H54 (cell line): ENCODE measurements at regions not wholly inside any gene's neighbourhood (a gene's known extent, or its start where the extent isn't known, plus 50 kb on each side); places are given as distances from the start of the nearest gene placed in this dataset.

Experiments used
- DNase-seq: peaks from one replicate; pipeline ENCODE4 v3.0.0; 2011; ENCODE audit warnings: low spot score, mixed read lengths; ENCODE audit not compliant: insufficient read length
- FAIRE-seq: peaks from 3 replicates; lab custom pipeline; 2011; peaks lifted over from hg19 to GRCh38; lab: Jason Lieb, UNC
- POLR2A ChIP-seq: IDR thresholded peaks from 2 replicates; pipeline ENCODE4 v1.6.1; 2011; ENCODE audit warnings: low read depth, mild to moderate bottlenecking, low read length

DNA sequence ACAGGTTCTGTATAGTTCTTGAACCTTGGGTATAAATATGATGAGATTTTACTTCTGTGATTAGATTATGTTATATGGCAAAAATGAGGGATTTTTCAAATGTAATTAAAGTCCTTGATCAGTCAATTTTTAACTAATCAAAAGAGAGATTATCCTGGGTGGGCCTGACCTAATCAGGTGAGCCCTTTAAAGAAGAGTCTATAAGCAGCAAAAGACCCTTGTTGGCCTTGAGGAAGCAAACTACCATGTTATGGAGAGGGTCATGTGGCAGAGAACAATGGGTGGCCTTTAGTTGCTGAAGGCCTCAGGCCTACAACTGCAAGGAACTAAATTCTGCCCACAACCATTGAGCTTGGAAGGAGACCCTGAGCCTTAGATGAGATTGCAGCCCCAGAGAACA is 102.5 kb upstream of the RIPOR2 start:
- TF ChIP-seq POLR2A = no peak
- no peak for DNase-seq
- no peak for FAIRE-seq

DNA sequence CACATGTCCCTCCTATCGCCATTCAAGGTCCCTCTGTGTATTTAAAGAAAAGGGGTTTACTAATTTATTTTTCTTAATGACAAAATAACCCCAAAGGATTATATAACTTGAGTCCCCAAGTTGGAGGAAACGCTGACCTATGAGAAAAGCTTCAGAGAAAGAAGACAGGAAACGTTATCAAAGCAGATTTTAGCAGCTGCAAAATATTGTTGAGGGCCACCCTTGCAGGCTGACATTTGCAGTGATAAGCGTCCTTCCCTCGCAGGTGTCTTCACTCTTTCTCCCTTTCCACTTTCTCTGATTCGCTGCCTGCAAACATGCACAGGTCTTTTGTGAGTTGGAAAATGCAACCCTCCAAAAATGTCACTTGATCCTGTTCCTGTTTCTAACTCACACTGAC is 103.2 kb upstream of the RIPOR2 start:
- no peak for TF ChIP-seq POLR2A
- FAIRE-seq (no peak), DNase-seq (no peak)

DNA sequence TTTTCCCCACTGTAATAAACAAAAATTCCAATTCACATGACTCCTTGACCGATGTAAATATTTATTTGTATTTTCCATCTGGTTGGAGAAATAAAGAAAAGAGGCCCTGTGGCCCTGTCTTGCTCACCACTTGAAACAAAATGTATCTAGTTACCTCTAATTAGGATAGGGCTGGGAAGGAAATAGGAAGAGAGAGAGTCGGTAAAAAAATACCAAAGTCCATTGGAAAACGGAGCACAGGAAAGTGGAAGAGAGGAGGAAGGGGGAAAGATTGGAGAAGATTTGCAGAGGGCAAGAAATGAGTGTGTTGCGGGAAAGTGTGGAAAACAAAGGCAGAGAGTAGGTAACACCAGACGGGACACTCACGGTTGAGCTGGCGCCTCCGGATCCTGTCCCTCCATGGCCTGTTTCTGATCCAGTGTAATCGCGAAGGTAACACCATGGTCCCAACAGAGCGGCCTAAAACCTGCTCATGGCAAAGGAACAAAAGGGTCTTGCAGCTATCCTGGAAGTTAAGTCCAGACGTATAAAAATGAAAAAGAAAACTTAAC is 105.8 kb upstream of the RIPOR2 start:
- DNase-seq (no peak), FAIRE-seq (no peak)
- TF ChIP-seq POLR2A = no peak

DNA sequence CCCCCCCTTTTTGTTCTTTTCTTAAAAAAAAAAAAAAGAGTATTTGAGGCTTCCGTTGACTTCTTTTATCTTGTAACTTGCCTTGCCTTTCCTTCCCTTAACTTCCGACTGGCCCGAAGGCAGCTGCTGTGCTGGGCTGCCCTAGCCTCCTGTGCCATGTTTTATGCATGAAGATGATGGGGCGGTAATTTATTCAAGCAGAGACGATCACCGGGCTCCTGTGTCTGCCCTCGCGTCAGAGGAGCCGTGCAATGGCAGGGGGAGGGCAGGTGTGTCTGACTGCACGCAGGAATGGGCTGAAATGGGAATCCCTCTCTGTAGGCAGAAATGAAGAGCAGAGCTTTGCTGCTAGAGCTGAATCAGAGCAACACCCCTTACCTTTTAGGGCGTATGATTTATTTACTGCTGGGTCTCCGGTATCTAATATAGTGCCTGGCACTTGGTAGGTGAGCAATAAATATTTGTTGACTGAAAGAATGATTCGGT is 106.3 kb upstream of the RIPOR2 start:
- FAIRE-seq = no peak
- no peak for TF ChIP-seq POLR2A
- DNase-seq = no peak

DNA sequence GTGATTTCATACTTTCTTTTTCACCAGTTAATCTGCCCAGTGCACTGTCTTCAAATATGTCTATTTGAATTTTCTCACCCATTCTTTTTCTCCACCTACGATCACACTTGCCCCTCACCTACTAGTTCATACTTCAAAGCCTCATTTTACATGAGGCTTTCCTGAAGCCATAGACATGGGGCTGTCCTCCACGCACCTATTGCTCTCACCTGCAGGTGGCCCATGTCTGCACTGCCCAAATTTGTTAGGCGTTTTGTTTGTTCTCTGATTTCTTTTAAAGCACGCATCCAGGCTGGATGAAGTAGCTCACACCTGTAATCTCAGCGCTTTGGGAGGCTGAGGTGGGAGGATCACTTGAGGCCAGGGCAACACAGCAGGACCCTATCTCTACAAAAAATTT is 106.8 kb upstream of the RIPOR2 start:
- DNase-seq (no peak), FAIRE-seq (no peak)

DNA sequence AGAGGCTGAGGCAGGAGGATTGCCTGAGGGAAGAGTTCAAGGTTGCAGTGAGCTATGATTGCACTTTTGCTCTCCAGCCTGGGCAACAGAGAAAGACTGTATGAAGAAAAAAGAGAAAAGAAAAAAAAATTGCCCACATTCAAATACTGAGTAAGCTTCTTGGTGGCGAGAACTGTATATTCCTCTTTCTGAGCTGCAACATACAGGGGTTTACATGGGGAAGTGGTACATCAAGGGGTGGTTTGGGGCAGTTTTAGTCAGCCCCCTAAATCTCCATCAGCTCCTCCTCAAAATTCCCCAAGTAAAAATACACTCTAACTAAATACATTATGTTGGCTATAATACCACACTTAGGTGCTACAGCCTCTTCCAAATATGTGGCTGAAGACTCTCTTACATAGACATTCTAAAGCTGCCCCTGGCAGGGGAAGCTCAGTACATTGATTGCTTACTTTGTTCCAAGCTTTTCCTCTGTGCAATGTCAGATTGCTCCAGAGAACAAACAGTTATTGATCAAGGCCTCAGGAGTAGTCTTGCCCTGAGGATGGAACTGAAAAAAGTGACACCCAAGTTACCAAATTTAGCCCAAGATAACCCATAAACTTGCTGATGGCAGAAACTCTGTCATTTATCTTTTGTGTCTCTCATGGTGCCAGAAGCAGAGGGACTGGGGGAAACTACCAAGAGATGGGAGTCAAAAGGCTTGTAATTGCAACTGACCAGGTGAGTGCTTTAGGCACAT is 107.4 kb upstream of the RIPOR2 start:
- FAIRE-seq (no peak), DNase-seq (no peak)
- TF ChIP-seq POLR2A = no peak

More for the DNA sequence above, 106.8 kb upstream of the RIPOR2 start:
- no peak for TF ChIP-seq POLR2A

- no peak for TF ChIP-seq POLR2A
- FAIRE-seq = no peak
- no peak for DNase-seq
Observed at GRCh38 chr6:25043892-25044291, 108.1 kb upstream of the RIPOR2 start.

- TF ChIP-seq POLR2A = no peak
- DNase-seq = no peak
- FAIRE-seq = no peak
Observed at GRCh38 chr6:25046942-25047341, 111.2 kb upstream of the RIPOR2 start.

GRCh38 chr6:25050356-25050755 is 114.6 kb upstream of the RIPOR2 start:
- DNase-seq (no peak), FAIRE-seq (peak; percentile 57)
- no peak for TF ChIP-seq POLR2A

DNA sequence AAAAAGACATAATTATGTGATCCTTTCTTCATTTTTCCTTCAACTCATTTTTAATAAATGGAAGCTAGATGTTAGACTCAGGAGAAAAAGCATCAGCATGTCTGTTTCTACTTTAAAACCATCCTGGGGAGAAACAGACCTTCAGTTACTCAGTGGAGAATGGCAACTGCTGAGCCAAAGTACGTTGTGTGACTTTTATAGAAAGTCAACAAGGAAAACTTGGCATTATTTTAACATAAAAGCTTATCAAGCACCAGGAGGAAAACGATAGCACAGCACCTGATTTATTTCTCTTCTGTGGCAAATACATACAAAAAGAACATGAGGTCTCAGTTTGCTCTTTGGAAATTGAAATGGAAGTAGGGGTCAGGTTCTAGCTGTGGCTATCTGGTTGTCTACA is 115.3 kb upstream of the RIPOR2 start:
- FAIRE-seq = no peak
- no peak for TF ChIP-seq POLR2A
- DNase-seq = no peak

DNA sequence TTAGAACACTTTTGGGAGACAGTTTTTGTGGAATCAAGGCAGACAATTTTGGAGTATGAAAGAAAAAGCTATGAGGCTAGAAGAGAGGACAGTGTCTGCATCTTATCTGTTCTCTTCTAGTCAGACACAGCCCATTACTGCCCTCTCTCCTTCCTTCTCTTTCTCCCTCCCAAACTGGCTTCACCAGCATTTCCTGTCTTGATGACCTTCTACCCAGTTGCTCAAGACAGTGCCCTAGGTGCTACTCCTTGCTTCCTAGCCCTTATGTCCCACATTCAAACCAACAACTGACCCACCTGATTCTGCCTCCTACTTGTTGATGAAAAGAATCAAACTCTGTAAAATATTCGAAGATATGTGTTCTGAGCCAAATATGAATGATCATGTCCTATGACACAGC is 116.4 kb upstream of the RIPOR2 start:
- no peak for FAIRE-seq
- DNase-seq = no peak
- no peak for TF ChIP-seq POLR2A

GRCh38 chr6:25053875-25054371 is 118.2 kb upstream of the RIPOR2 start:
- no peak for TF ChIP-seq POLR2A
- no peak for DNase-seq
- no peak for FAIRE-seq

DNA sequence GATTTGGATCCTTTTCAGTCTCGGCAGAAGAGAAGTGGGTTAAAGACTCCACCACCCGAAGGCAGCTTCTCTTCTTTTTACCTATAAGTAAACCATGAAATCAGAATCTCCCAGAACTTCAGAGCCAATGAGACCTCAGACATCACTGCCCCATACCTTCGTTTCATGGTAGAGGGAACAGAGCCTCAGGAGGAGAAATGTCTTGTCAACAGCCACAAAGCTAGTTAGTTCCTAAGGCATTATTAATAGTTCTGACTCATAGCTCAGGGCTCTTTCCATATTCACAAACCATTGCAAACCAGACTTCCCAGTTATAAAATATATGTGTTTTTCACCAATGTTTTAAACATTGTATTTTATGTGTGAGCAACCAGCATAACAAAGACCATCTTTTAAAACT is 118.7 kb upstream of the RIPOR2 start:
- no peak for TF ChIP-seq POLR2A
- no peak for FAIRE-seq
- DNase-seq = peak; percentile 30

GRCh38 chr6:25056130-25056529 is 120.4 kb upstream of the RIPOR2 start:
- FAIRE-seq (no peak), DNase-seq (no peak)
- TF ChIP-seq POLR2A = no peak
